ENCODE measurements at regions not wholly inside any gene's neighbourhood (a gene's known extent, or its start where the extent isn't known, plus 50 kb on each side); places are given as distances from the start of the nearest gene placed in this dataset.

- Histone ChIP-seq H3K4me1 (peaks cover 11% of the 10 kb centered on the region), H3K27ac (no peak overlapping the region), H3K4me3 (no peak overlapping the region), H3K9me3 (no peaks in the 10 kb centered on the region), H3K4me2 (no peak overlapping the region)
- ChIA-PET POLR2A (no interaction called here), CTCF (interaction anchor here (1.4 kb wide), 1 partner anchor 216 kb away, joined by 4 read pairs; no protein-coding TSS in a partner anchor)
- TF ChIP-seq TP53 (CRISPR knock-in tag; IDR thresholded peaks at IDR 0.05): no peak
- no peak for TF ChIP-seq MAFK (IDR thresholded peaks at IDR 0.05; ENCODE audit: partially characterized antibody)
- 65% methylated on average over 12 of the region's 12 CpGs for WGBS (ENCODE audit: missing lambda C conversion rate)
- FAIRE-seq: no peak
- no peak for ATAC-seq
- no peak for DNase-seq (ENCODE audit: low read depth in 1 of 2, low spot score in 1 of 2)
Observed at GRCh38 chr13:24004142-24004899, 107.0 kb upstream of the C1QTNF9B start.

- WGBS (ENCODE audit: missing lambda C conversion rate): 58% methylated on average over 3 of the region's 3 CpGs
- TF ChIP-seq MAFK (IDR thresholded peaks at IDR 0.05; ENCODE audit: partially characterized antibody) (peak; percentile 29), FOXS1 (CRISPR knock-in tag; IDR thresholded peaks at IDR 0.05) (no peak)
- peaks cover 11% of the 10 kb centered on the region for H3K4me1 ChIP-seq
- ChIA-PET CTCF (interaction anchor here (1.4 to 3.2 kb wide), 2 partner anchors 15 to 215 kb away, joined by 4 to 22 read pairs; no protein-coding TSS in a partner anchor), POLR2A (no interaction called here)
- no peak for FAIRE-seq
- no peak for DNase-seq (ENCODE audit: low read depth in 1 of 2, low spot score in 1 of 2)
- ATAC-seq: no peak
- H3K9me3 ChIP-seq: no peaks in the 10 kb centered on the region
- no peak overlapping the region for H3K27ac ChIP-seq
- H3K4me3 ChIP-seq: no peak overlapping the region
- no peak overlapping the region for H3K4me2 ChIP-seq
Observed at GRCh38 chr13:24004971-24005370, 107.7 kb upstream of the C1QTNF9B start.

- Histone ChIP-seq H3K4me2 (peak overlapping the region; percentile 52; the same call in 2 of the 3 replicates), H3K9me3 (no peaks in the 10 kb centered on the region), H3K4me3 (no peak overlapping the region), H3K27ac (no peak overlapping the region), H3K4me1 (peaks cover 11% of the 10 kb centered on the region)
- FAIRE-seq (no peak), DNase-seq (ENCODE audit: low read depth in 1 of 2, low spot score in 1 of 2) (no peak), ATAC-seq (peak; percentile 39 to 41; a peak in 1 of 6 replicates)
- no peak for TF ChIP-seq MYC (IDR thresholded peaks at IDR 0.05; ENCODE audit: borderline replicate concordance, low read length)
- TF ChIP-seq RFX5 (IDR thresholded peaks at IDR 0.05): no peak
- TF ChIP-seq CBX8 (IDR thresholded peaks at IDR 0.05): no peak
- no peak for TF ChIP-seq NR3C1 (IDR thresholded peaks at IDR 0.05)
- no peak for TF ChIP-seq CHD2 (IDR thresholded peaks at IDR 0.05; ENCODE audit: low read length, partially characterized antibody)
- TF ChIP-seq HES2 (IDR thresholded peaks at IDR 0.05): no peak
- no peak for TF ChIP-seq PHF8 (IDR thresholded peaks at IDR 0.05; ENCODE audit: borderline replicate concordance, low read depth)
- no peak for TF ChIP-seq REST (IDR thresholded peaks at IDR 0.05)
- TF ChIP-seq RCOR1 (IDR thresholded peaks at IDR 0.05; ENCODE audit: low read depth, low read length): no peak
- TF ChIP-seq BHLHE40 (IDR thresholded peaks at IDR 0.05; ENCODE audit: low read depth, low read length): no peak
- no peak for TF ChIP-seq FOSB (CRISPR knock-in tag; IDR thresholded peaks at IDR 0.05)
- TF ChIP-seq HMGXB4 (CRISPR knock-in tag; IDR thresholded peaks at IDR 0.05; ENCODE audit: borderline replicate concordance): no peak
- CTCF ChIA-PET: interaction anchor here (0.5 to 3.2 kb wide), 2 partner anchors 14 to 108 kb away, joined by 3 to 22 read pairs; no protein-coding TSS in a partner anchor
- POLR2A ChIA-PET: no interaction called here
- whole genome bisulfite sequencing (ENCODE audit: missing lambda C conversion rate): 25% methylated on average over 3 of the region's 4 CpGs
Observed at GRCh38 chr13:24005755-24006281, 108.5 kb upstream of the C1QTNF9B start.
